ENCODE measurements at regions not wholly inside any gene's neighbourhood (a gene's known extent, or its start where the extent isn't known, plus 50 kb on each side); places are given as distances from the start of the nearest gene placed in this dataset.

- no peaks in the 10 kb centered on the region for H3K4me1 Mint-ChIP-seq
- H3K27me3 ChIP-seq (ENCODE audit: insufficient read depth, low read length, poor library complexity, severe bottlenecking): no peaks in the 10 kb centered on the region
- peaks cover 4 to 10% of the 10 kb centered on the region in 2 donors for H3K27me3 Mint-ChIP-seq
- H3K36me3 ChIP-seq (ENCODE audit: insufficient read depth, low read length): no peaks in the 10 kb centered on the region
- no peak overlapping the region for H3K4me3 Mint-ChIP-seq
- H3K36me3 Mint-ChIP-seq: no peaks in the 10 kb centered on the region
- DNase-seq: no peak
- H3K4me3 ChIP-seq (ENCODE audit: low read length): no peak overlapping the region
- H3K9me3 Mint-ChIP-seq: no peaks in the 10 kb centered on the region
- ChIA-PET CTCF (no interaction called here), POLR2A (no interaction called here)
- no peak overlapping the region for H3K27ac ChIP-seq (ENCODE audit: low read depth, low read length)
- H3K9me3 ChIP-seq (ENCODE audit: low read length): no peaks in the 10 kb centered on the region
- no peak overlapping the region for H3K27ac Mint-ChIP-seq
- H3K4me1 ChIP-seq (ENCODE audit: insufficient read depth, low read length): no peaks in the 10 kb centered on the region
Measured at GRCh38 chr5:108437425-108437824, 55.5 kb upstream of the FBXL17 start.

GRCh38 chr5:108436696-108437095, 54.8 kb upstream of the FBXL17 start:
- Mint-ChIP-seq H3K4me1 (no peaks in the 10 kb centered on the region), H3K36me3 (no peaks in the 10 kb centered on the region), H3K27me3 (peaks cover 4 to 11% of the 10 kb centered on the region in 2 donors), H3K4me3 (no peak overlapping the region), H3K9me3 (no peaks in the 10 kb centered on the region), H3K27ac (peak overlapping the region in 1 of 8 donors; percentile 38)
- Histone ChIP-seq H3K27me3 (ENCODE audit: insufficient read depth, low read length, poor library complexity, severe bottlenecking) (no peaks in the 10 kb centered on the region), H3K9me3 (ENCODE audit: low read length) (no peaks in the 10 kb centered on the region), H3K4me3 (ENCODE audit: low read length) (no peak overlapping the region), H3K36me3 (ENCODE audit: insufficient read depth, low read length) (no peaks in the 10 kb centered on the region), H3K4me1 (ENCODE audit: insufficient read depth, low read length) (no peaks in the 10 kb centered on the region), H3K27ac (ENCODE audit: low read depth, low read length) (no peak overlapping the region)
- DNase-seq: no peak
- ChIA-PET CTCF (no interaction called here), POLR2A (no interaction called here)

GRCh38 chr5:108433600-108433999, 51.7 kb upstream of the FBXL17 start:
- Histone ChIP-seq H3K9me3 (ENCODE audit: low read length) (no peaks in the 10 kb centered on the region), H3K27ac (ENCODE audit: low read depth, low read length) (no peak overlapping the region), H3K4me1 (ENCODE audit: insufficient read depth, low read length) (no peaks in the 10 kb centered on the region), H3K36me3 (ENCODE audit: insufficient read depth, low read length) (no peaks in the 10 kb centered on the region), H3K4me3 (ENCODE audit: low read length) (no peak overlapping the region), H3K27me3 (ENCODE audit: insufficient read depth, low read length, poor library complexity, severe bottlenecking) (no peaks in the 10 kb centered on the region)
- Mint-ChIP-seq H3K27me3 (peaks cover 4 to 24% of the 10 kb centered on the region in 2 donors), H3K4me1 (no peaks in the 10 kb centered on the region), H3K9me3 (no peaks in the 10 kb centered on the region), H3K4me3 (no peak overlapping the region), H3K27ac (no peak overlapping the region), H3K36me3 (no peaks in the 10 kb centered on the region)
- ChIA-PET CTCF (no interaction called here), POLR2A (no interaction called here)
- no peak for DNase-seq

- H3K27me3 Mint-ChIP-seq: peaks cover 6 to 34% of the 10 kb centered on the region in 2 donors
- ChIA-PET POLR2A (no interaction called here), CTCF (interaction anchor here (0.7 kb wide), 1 partner anchor 1055 kb away, joined by 3 read pairs; no protein-coding TSS in a partner anchor)
- H3K4me1 ChIP-seq (ENCODE audit: insufficient read depth, low read length): no peaks in the 10 kb centered on the region
- DNase-seq: no peak
- no peaks in the 10 kb centered on the region for H3K36me3 ChIP-seq (ENCODE audit: insufficient read depth, low read length)
- H3K27ac ChIP-seq (ENCODE audit: low read depth, low read length): no peak overlapping the region
- H3K4me3 Mint-ChIP-seq: no peak overlapping the region
- no peaks in the 10 kb centered on the region for H3K27me3 ChIP-seq (ENCODE audit: insufficient read depth, low read length, poor library complexity, severe bottlenecking)
- peaks cover 0 to 7% (median 2%) of the 10 kb centered on the region in 3 donors for H3K36me3 Mint-ChIP-seq
- H3K9me3 Mint-ChIP-seq: peaks cover 0 to 2% (median 0%) of the 10 kb centered on the region in 5 donors
- H3K9me3 ChIP-seq (ENCODE audit: low read length): no peaks in the 10 kb centered on the region
- no peak overlapping the region for H3K27ac Mint-ChIP-seq
- no peak overlapping the region for H3K4me3 ChIP-seq (ENCODE audit: low read length)
- no peaks in the 10 kb centered on the region for H3K4me1 Mint-ChIP-seq
Measured at GRCh38 chr5:108432024-108432423, 50.1 kb upstream of the FBXL17 start.

Data from CD8-positive, alpha-beta memory T cell (primary cell).